Gastroesophageal sphincter (tissue), 3 donors: ENCODE measurements at regions not wholly inside any gene's neighbourhood (a gene's known extent, or its start where the extent isn't known, plus 50 kb on each side); places are given as distances from the start of the nearest gene placed in this dataset.

ENCODE experiments used
- CTCF ChIP-seq, 4 experiments: fragments of 200-600 bp in 2 of 4; fragments of 450-650 bp in 2 of 4; sonication (generic) in 1 of 4; IDR thresholded peaks; one replicate each; pipeline ENCODE4 v1.5.1; 2017 to 2019; ENCODE audit warnings: antibody characterized with exemption in 4 of 4, mild to moderate bottlenecking in 2 of 4, moderate library complexity in 2 of 4
- POLR2A ChIP-seq, 2 donors: fragments of 450-650 bp; IDR thresholded peaks; one replicate each; pipeline ENCODE4 v1.6.1; 2017; ENCODE audit warnings: antibody characterized with exemption in 2 of 2, mild to moderate bottlenecking in 2 of 2, moderate library complexity in 1 of 2

GRCh38 chr10:8985651-8986050, 931.2 kb downstream of the GATA3 start:
- TF ChIP-seq CTCF (IDR thresholded peaks at IDR 0.05) (no peak), POLR2A (IDR thresholded peaks at IDR 0.05) (no peak)
